GM18517 (cell line): ENCODE measurements at regions not wholly inside any gene's neighbourhood (a gene's known extent, or its start where the extent isn't known, plus 50 kb on each side); places are given as distances from the start of the nearest gene placed in this dataset.
"Not testable (repeated sequence)": the region's sequence is repeated elsewhere in the genome, so short reads cannot be mapped to it uniquely, and the experiment has no call there.

Experiments used
- ATAC-seq: cut with Tn5 transposase; IDR thresholded peaks from one replicate; pipeline ENCODE4 v1.9.1; 2021; ENCODE audit warnings: mild to moderate bottlenecking, moderate library complexity; ENCODE audit not compliant: unreplicated experiment

DNA sequence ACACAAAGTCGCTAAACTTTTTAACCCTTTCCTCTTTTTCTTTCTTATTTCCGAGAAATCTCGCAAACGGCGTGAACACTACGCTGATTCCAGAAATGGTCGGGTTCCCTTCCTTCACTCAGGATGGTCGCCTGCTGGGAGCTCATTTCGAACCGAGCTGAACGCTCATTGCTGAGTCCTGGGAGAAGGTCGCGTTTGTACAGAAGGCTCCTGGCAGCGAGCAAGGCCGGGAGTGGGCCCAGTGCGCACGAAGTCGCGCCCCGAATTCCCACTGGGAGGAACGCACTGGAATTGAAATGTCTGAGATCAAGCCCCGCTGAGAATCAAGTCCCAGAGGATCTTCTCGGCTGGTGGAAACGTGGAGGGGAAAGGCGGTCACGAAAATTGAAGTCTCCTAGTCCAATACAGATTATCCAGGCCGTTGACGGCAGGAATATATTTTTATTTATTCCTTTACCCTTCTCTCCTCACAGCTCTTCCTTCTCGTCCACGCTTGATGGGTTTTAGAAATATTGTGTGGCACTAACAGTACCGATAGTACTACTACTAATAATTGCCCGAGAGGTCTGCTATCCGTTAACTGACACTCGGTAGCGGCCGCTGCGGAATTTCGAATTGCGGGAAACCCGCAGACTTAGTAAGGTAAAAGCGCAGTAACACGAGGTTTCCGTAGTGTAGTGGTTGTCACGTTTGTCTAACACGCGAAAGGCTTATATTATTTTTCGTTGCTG lies 207.2 kb upstream of the ZNF184 start:
- ATAC-seq: no peak

DNA sequence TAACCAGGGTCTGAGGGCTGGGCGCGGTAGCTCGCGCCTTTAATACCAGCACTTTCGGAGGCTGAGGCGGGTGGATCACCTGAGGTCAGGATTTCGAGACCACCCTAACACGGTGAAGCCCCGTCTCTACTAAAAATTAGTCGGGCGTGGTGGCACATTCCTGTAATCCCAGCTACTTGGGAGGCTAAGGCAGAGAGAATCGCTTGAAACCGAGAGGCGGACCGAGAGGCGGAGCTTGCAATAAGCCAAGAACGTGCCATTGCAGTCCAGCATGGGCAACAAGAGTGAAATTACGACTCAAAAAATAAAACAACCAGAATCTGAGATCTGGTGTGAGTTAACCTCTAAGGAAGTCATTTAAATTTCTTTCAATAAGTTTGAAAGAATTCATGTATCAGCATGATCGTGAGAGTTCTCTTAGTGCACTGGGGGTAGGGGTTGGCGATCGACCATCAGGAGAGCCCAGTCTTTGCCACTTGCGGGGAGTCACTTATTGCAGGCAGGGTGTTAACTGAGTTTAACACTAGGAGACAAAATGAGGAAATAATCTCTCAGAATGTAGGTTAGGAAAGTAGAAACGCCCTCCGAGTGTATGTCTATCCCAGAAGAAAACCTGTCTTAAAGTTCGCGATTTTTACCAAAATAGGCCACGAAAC lies 206.5 kb upstream of the ZNF184 start:
- ATAC-seq: no peak

DNA sequence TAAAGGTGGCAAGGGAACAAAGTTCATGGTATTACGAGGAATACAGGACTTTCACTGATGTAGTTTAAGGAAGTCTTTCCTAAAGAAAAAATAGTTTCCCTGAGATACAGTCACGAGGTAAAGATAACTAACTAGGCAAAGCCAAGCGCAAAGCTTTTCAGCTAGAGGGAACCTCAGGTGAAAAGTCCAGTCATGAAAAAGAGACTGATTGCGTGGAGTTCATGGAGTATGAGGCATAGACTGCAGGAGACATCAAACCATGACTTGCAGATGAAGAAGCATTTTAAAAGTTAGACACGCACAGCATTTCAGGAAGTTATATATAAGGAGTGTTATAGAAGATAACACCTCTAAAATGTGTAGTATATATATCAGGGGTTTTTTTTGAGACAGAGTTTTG lies 205.6 kb upstream of the ZNF184 start:
- ATAC-seq: no peak

DNA sequence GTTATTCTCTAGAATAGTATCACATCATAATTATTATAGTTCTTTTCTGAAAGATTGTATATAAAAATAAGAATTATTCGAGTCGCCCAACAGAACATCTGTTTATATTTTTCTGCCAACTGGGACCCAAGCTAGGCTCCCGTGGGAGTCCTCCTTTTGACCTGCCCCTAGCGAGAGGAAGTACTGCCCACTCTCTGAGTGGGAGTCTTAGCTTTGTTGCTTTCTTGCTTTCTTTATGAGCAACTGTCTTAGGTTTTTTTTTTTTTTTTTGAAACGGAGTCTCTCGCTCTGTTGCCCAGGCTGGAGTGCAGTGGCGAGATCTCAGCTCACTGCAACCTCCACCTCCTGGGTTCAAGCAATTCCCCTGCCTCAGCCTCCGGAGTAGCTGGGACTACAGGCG lies 202.0 kb upstream of the ZNF184 start:
- ATAC-seq: no peak

DNA sequence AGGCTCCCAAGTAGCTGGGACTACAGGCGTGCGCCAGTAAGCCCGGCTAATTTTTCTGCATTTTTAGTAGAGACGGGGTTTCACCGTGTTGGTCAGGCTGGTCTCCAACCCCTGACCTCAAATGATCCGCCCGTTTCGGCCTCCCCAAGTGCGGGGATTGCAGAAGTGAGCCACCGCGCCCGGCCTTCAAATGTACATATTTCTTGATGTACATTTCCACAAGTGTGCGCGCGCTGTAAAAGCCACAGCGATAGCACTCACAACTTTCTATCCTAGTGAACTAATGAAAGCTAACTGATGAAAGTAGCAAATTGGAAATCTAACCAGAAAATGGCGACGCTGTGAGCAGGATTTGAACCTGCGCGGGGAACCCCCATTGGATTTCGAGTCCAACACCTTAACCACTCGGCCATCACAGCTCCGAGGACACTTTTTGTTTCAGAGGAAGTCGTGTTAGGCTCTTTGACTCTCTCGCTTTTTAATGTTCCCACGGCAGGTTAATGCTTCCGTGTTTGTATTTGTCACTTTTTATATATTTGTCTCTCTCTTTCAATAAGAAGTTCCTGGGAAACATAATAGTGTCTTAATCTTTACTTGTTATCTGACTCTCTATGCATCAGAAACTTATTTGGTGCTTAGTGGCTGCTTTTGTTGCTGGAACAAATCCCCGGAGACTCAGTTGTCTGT lies 199.4 kb upstream of the ZNF184 start:
- ATAC-seq: peak; percentile 45

DNA sequence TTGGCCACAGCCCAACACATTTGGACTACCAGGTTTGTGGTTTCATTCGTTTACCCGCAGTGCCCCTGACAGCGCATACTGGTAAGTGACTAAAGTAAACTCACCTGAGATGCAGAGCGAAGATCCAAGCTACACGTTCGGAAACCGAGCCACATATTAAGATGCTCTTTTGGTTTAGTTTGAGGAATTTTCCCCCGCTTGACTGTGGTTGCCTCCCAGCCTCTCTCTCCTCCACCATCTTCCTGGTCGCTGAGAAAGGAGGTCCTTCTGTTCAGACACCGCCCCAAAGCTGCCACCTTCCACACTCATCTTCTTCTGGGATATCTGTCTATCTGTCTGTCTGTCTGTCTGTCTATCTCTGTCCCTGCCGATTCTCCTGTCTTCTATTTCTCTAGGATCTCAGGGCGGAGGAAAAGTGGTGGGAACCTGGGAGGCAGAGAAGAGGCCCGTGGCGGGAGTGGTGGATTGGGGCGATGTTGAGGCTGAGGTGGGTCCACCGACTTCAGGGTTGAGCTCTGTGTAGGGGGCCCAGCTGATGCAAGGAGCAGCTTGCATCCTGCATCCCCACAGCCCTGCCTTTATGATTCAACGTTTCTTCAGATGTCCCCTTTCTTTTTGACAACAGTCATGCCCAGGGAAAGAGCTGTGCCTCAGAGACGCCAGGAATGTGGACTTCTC lies 196.9 kb upstream of the ZNF184 start:
- ATAC-seq: no peak

DNA sequence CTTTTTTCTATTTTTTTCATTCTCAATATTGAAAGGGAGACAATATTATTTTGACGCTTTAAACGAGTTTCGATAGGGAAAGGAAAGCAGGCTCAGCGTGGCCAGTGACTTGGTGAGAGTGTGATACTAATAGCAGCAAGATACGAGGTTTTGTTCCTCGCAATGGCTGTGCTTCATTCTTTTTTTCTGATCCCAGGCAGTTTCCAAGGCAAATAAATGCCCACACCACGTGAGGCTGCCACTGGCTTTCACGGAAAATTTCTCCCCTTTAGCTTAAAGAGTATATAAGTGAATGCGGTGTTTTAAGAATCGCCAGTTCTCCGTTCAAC lies 196.4 kb upstream of the ZNF184 start:
- no peak for ATAC-seq

DNA sequence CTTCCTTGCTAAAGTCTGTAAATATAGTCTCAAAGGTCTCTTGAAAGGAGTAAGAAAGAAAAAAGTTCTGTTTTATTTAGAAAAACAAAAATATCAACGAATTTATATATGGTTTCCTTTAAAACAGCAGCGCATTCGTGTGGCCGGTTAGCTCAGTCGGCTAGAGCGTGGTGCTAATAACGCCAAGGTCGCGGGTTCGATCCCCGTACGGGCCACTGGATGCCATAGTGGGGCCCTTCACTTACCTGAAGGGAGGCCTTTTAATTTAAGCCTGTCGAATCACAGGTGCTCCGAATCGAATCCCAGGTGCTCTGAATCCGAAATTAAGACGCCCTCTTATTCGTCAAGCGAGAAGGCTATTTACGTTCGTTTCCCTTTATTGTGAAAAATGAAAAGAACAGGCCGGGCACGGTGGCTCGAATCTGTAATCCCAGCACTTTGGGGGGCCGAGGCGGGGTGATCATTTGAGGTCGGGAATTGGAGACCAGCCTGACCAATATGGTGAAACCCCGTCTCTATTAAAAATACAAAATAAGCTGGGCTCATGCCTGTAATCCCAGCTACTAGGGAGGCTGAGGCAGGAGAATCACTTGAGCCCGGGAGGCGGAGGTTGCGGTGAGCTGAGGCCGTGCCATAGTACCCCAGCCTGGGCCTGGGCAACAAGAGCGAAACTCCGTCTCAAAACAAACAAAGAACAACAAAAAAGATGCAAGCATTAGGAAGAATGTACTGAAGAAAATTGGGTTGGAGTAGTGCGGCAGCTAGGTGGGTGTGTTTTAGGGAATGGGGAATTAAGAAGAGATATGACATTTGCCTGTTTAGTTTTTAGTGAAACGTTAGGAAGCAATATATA lies 195.8 kb upstream of the ZNF184 start:
- ATAC-seq: no peak

DNA sequence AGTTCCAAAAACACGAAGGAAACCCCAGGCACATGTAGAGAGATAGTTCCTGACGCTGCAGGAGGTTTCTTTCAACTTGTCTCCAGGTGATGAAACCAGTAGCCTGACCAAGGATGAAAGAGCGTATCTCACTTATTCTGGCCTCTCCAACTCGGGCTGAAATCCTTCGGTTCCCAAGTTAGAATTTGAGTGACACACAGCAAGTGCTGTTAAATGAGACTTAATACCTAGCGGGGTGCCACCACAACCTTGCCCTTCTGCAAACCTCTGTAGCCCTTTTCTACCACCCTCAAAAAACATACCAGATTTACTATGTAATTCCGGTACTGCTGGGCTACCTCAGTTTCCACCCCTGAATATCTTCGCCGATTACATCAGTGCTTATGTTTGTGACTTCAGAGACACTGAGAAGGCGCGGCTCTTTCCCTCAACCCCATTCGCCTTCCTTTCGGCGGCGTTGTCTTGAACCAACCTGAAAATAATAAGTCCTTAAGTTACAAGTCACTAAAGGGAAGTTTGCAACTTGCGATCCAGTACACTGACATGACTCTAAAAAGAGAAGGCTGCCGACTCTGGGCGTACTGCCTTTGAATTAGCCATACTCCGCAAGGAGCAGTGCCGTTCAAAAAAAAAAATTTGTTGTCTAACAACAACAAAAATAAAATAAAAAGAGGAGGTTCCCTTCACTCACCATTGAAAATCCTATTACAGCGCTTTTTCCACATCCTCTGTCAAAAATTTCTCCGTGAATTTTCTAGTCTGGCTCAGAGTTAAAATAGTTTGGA lies 194.9 kb upstream of the ZNF184 start:
- ATAC-seq: no peak

DNA sequence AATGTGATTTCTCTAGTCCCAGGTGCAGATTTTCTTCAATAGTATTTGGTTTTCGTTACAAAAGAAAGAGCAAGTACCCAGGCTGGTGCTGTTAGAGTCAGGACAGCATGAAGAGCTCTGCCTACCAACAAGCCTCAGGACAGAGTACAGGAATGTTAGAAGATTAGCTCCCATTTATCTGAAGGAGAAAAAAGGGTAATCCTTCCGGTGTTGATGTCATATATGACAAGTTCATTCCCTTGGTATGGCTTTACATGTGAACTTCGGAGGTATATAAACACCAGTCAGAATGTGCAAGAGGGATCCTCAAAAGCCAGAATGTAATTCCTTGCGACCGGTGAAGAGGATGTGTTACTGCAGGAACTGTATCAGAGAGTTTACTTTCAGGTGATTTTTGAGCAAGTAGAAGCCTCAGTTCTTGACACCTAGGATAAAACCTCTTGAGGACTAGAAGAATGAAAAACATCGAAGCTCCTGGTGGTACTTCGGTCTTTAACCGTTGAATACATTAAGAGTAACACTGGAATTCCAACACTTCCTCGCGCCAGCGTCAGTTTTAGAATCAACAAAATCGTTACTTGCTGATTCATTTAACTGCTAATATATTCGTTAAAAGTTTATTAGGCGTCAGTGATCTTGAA lies 194.2 kb upstream of the ZNF184 start:
- no peak for ATAC-seq

DNA sequence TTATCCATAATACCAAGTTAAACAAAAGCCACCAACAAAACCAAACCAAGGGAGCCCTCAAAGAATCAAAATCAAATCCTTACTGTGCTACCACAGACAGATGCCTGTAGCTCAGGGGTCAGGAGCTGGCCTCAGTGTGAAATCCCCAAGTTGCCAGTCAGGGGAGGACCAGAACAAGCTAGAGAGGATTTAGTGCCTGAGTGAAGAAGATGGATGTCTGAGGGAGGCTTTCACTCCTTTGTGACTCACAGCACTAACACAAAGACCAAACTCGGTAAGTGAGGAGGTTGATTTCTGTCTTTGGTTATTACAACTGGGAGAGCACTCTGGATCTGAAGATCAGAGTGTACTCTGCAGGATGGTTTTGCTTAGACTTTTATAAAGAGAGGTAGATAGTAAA lies 189.9 kb upstream of the ZNF184 start:
- no peak for ATAC-seq

DNA sequence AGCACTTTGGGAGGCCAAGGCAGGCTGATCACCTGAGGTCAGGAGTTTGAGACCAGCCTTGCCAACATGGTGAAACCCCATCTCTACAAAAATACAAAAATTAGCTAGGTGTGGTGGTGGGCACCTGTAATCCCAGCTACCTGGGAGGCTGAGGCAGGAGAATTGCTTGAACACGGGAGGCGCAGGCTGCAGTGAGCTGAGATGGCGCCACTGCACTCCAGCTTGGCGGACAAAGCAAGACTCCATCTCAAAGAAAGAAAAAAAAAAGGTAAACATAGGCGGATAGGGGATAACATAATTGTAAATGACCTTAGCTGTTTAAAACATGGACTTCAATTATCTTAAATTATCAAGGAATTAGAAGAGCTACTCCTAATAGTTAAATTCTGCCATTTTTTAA lies 189.3 kb upstream of the ZNF184 start:
- ATAC-seq: not testable (repeated sequence)

DNA sequence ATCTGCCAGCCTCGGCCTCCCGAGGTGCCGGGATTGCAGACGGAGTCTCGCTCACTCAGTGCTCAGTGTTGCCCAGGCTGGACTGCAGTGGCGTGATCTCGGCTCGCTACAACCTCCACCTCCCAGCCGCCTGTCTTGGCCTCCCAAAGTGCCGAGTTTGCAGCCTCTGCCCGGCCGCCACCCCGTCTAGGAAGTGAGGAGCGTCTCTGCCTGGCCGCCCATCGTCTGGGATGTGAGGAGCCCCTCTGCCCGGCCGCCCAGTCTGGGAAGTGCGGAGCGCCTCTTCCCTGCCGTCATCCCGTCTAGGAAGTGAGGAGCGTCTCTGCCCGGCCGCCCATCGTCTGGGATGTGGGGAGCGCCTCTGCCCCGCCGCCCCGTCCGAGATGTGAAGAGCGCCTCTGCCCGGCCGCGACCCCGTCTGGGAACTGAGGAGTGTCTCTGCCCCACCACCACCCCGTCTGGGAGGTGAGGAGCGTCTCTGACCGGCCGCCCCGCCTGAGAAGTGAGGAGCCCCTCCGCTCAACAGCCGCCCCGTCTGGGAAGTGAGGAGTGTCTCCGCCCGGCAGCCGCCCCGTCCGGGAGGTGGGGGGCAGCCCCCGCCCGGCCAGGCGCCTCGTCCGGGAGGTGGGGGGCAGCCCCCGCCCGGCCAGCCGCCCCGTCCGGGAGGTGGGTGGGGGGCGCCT lies 180.4 kb upstream of the ZNF184 start:
- ATAC-seq: not testable (repeated sequence)

DNA sequence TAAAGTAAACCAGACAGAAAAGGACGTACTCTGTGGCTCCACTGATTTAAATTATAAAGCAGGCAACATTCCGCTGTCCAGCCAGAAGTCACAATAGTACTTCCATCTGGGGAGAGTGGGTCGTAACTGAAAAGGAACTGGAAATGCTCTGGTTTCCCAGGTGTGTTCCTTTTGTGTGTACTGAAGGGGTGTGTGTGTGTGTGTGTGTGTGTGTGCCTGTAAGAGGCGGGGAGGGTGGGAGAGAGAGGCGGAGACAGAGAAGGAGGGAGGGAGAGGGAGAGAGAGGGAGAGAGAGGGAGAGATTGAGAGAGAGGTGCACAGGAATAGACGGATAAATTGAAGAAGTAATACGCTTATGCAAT lies 178.4 kb upstream of the ZNF184 start:
- ATAC-seq: no peak

DNA sequence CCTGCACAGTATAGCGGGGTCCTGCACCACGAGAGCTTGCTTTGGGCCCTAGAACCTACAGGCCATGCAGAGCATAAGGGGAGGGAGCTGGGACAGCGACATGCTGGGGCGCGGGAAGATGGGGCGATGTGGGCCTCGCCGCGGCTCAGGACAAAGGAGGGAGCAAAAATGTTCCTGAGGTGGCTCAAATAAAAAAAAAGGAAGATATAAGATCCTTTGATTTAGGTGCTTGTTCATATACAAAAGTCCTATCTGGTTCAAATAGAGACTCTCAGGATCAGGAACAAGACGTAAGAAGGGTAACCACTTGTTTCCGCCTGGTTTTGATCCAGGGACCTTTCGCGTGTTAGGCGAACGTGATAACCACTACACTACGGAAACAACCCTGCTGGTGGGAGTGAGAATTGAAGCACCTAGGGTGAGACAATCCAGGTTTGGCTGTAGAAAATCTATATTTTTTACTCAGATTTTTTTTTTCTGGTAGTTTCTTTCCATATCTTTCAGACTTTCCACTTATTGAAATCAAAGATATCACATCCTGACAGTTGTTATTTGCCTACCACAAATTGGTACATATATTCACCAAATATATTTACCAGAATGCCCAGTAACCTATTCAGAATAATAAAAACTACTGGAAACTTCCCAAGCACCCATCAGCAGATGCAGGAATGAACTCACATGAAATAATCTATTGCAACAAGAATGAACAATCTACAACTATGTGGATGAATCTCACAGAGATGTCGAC lies 177.9 kb upstream of the ZNF184 start:
- no peak for ATAC-seq

DNA sequence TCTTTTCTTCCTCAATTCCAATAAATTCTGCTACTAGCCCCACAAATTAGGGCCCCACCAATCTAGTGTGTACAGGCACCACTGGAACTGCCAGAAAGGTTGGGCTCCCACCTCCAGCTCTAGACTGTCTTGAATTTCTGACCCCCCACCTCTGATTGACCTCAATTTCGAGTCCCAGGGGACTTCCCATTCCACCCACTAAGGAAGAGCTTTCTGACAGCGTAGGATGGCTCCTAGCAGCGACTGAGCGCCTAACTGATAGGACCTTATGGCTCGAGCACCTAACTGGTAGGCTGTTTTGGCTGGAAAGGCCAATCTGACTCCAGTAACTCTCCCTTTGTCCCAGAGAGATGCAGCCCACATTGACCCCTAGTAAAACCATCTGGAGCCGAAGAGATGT lies 171.6 kb upstream of the ZNF184 start:
- no peak for ATAC-seq

DNA sequence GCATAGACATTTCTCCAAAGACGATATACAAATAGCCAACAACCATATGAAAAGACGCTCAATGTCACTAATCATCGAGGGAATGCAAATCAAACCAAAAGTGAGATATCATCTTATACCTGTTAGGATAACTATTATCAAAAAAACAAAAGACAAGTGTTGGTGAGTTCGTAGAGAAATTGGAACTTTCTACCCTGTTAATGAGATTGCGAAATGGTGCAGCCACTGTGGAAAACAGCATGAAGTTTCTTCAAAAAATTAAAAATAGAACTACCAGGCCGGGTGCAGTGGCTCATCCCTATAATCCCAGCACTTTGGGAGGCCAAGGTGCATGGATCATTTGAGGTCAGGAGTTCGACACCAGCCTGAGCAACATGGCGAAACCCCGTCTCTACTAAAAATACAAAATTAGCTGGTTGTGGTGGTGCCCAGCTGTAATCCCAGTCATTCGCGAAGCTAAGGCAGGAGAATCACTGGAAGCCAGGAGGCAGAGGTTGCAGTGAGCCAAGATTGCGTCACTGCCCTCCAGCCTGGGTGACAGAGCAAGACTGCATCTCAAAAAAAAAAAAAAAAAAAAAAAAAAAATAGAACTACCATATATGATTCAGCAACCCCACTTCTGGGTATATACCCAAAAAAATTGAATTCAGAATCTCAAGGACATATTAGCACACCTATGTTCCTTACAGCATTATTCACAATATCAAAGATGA lies 170.0 kb upstream of the ZNF184 start:
- no peak for ATAC-seq

DNA sequence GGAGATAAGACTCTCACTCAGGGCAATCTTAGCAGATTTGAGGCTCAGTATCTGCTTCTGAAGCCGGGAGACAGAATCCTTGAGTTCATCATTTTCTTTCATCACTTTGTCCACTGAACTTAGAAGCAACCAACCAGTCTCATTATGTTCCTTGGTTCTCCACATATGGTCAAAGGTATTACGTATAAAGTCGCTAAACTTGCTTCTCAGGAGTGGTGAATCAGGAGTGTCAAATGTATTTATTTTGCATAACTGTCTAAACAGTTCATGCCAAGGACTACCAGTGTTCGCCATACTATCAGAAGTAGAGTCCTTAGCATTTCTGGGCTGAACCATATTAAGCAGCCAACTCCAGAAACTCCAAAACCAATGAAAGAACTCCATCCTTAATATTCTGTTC lies 163.0 kb upstream of the ZNF184 start:
- not testable (repeated sequence) for ATAC-seq
